GM18508 (cell line): ENCODE measurements at regions not wholly inside any gene's neighbourhood (a gene's known extent, or its start where the extent isn't known, plus 50 kb on each side); places are given as distances from the start of the nearest gene placed in this dataset.
"Not testable (repeated sequence)": the region's sequence is repeated elsewhere in the genome, so short reads cannot be mapped to it uniquely, and the experiment has no call there.

ENCODE experiments used
- ATAC-seq: cut with Tn5 transposase; IDR thresholded peaks from one replicate; pipeline ENCODE4 v1.9.1; 2021; ENCODE audit warnings: moderate number of reproducible peaks; ENCODE audit not compliant: insufficient read depth, unreplicated experiment

GRCh38 chr2:219724628-219725027 lies 97.2 kb downstream of the SLC4A3 start:
- no peak for ATAC-seq

- no peak for ATAC-seq
Measured at GRCh38 chr2:219726916-219727315, 99.5 kb downstream of the SLC4A3 start.

GRCh38 chr2:219727771-219728429 lies 100.5 kb downstream of the SLC4A3 start:
- no peak for ATAC-seq

- no peak for ATAC-seq
Measured at GRCh38 chr2:219728991-219729487, 101.6 kb downstream of the SLC4A3 start.

- no peak for ATAC-seq
Measured at GRCh38 chr2:219731173-219731572, 103.7 kb downstream of the SLC4A3 start.

GRCh38 chr2:219733106-219733505 lies 105.7 kb downstream of the SLC4A3 start:
- ATAC-seq = no peak

- no peak for ATAC-seq
Measured at GRCh38 chr2:219733746-219734145, 106.3 kb downstream of the SLC4A3 start.

- ATAC-seq = no peak
Measured at GRCh38 chr2:219736209-219736608, 108.8 kb downstream of the SLC4A3 start.

- no peak for ATAC-seq
Measured at GRCh38 chr2:219737270-219737691, 109.9 kb downstream of the SLC4A3 start.

GRCh38 chr2:219739066-219739465 lies 111.6 kb downstream of the SLC4A3 start:
- ATAC-seq = no peak

GRCh38 chr2:219739866-219740440 lies 112.5 kb downstream of the SLC4A3 start:
- no peak for ATAC-seq

GRCh38 chr2:219743548-219743947 lies 116.1 kb downstream of the SLC4A3 start:
- no peak for ATAC-seq

GRCh38 chr2:219744066-219744465 lies 116.6 kb downstream of the SLC4A3 start:
- no peak for ATAC-seq

GRCh38 chr2:219744600-219744999 lies 117.2 kb downstream of the SLC4A3 start:
- no peak for ATAC-seq

- no peak for ATAC-seq
Measured at GRCh38 chr2:219747637-219748036, 120.2 kb downstream of the SLC4A3 start.

GRCh38 chr2:219748671-219749570 lies 121.5 kb downstream of the SLC4A3 start:
- no peak for ATAC-seq

GRCh38 chr2:219751121-219751520 lies 123.7 kb downstream of the SLC4A3 start:
- ATAC-seq = not testable (repeated sequence)

GRCh38 chr2:219752726-219753125 lies 125.3 kb downstream of the SLC4A3 start:
- ATAC-seq = no peak

GRCh38 chr2:219758907-219759680 lies 131.7 kb downstream of the SLC4A3 start:
- no peak for ATAC-seq

GRCh38 chr2:219759801-219760200 lies 132.4 kb downstream of the SLC4A3 start:
- no peak for ATAC-seq
